Neuronal stem cell (in vitro differentiated cells): ENCODE measurements at regions not wholly inside any gene's neighbourhood (a gene's known extent, or its start where the extent isn't known, plus 50 kb on each side); places are given as distances from the start of the nearest gene placed in this dataset.

ENCODE experiments used
- DNase-seq: peaks from one replicate; pipeline ENCODE4 v3.0.0-alpha.2; 2013; ENCODE audit warnings: low spot score
- H2AFZ ChIP-seq: one replicate; pipeline ENCODE4 v1.6.1; 2013; ENCODE audit warnings: mild to moderate bottlenecking, low read length, inconsistent platforms
- H2AK5ac ChIP-seq: 2 replicates; pipeline ENCODE4 v1.6.1; 2013; ENCODE audit warnings: low read depth, mild to moderate bottlenecking, inconsistent platforms, low read length, moderate library complexity, mixed read lengths
- H2BK120ac ChIP-seq: 2 replicates; pipeline ENCODE4 v1.6.1; 2013; ENCODE audit warnings: low read depth, mild to moderate bottlenecking, inconsistent platforms, low read length, moderate library complexity, mixed read lengths
- H2BK12ac ChIP-seq: one replicate; pipeline ENCODE4 v1.6.1; 2013; ENCODE audit warnings: low read length, inconsistent platforms
- H2BK15ac ChIP-seq: 2 replicates; pipeline ENCODE4 v1.6.1; 2013; ENCODE audit warnings: mild to moderate bottlenecking, low read length, inconsistent platforms, mixed read lengths
- H2BK5ac ChIP-seq: one replicate; pipeline ENCODE4 v1.6.1; 2013; ENCODE audit warnings: inconsistent platforms, mild to moderate bottlenecking, low read length, moderate library complexity
- H3K14ac ChIP-seq: one replicate; pipeline ENCODE4 v1.6.1; 2013; ENCODE audit warnings: low read length, inconsistent platforms
- H3K18ac ChIP-seq: 2 replicates; pipeline ENCODE4 v1.6.1; 2013; ENCODE audit warnings: low read length, inconsistent platforms
- H3K23ac ChIP-seq: 2 replicates; pipeline ENCODE4 v1.6.1; 2013; ENCODE audit warnings: low read depth, mild to moderate bottlenecking, mixed read lengths, low read length, inconsistent platforms; ENCODE audit not compliant: poor library complexity
- H3K27ac ChIP-seq: replicated peaks from 3 replicates; pipeline ENCODE4 v1.5.1; 2013; ENCODE audit warnings: low read length, inconsistent platforms
- H3K27me3 ChIP-seq, 3 experiments: 2 replicates each; pipeline ENCODE4 v1.6.1; 2013; ENCODE audit warnings: low read length in 3 of 3, mild to moderate bottlenecking in 2 of 3, inconsistent platforms in 1 of 3, low read depth in 1 of 3, mixed read lengths in 1 of 3, moderate library complexity in 1 of 3; ENCODE audit not compliant: control insufficient read depth in 3 of 3, insufficient read depth in 3 of 3
- H3K36me3 ChIP-seq, 2 donors: replicated peaks in 1 of 2; 2 replicates each; pipeline ENCODE4 v1.6.1; 2013; ENCODE audit warnings: low read length in 2 of 2; ENCODE audit not compliant: control insufficient read depth in 2 of 2, insufficient read depth in 2 of 2
- H3K4ac ChIP-seq: 2 replicates; pipeline ENCODE4 v1.6.1; 2013; ENCODE audit warnings: inconsistent platforms, mild to moderate bottlenecking, low read length, moderate library complexity
- H3K4me1 ChIP-seq, 2 donors: 1 replicate in 1 of 2; 2 replicates in 1 of 2; pipeline ENCODE4 v1.6.1; 2013; ENCODE audit warnings: low read length in 2 of 2, low read depth in 1 of 2; ENCODE audit not compliant: control insufficient read depth in 2 of 2, insufficient read depth in 1 of 2
- H3K4me2 ChIP-seq: one replicate; pipeline ENCODE4 v1.6.1; 2013; ENCODE audit warnings: mild to moderate bottlenecking, low read length, inconsistent platforms; ENCODE audit not compliant: insufficient read depth, poor library complexity, severe bottlenecking
- H3K4me3 ChIP-seq, 2 donors: 2 replicates each; pipeline ENCODE4 v1.5.1; 2013; ENCODE audit warnings: low read length in 2 of 2, mild to moderate bottlenecking in 2 of 2, inconsistent platforms in 1 of 2, moderate library complexity in 1 of 2
- H3K79me1 ChIP-seq: one replicate; pipeline ENCODE4 v1.6.1; 2013; ENCODE audit warnings: low read depth, mild to moderate bottlenecking, inconsistent platforms, low read length, moderate library complexity
- H3K9ac ChIP-seq: one replicate; pipeline ENCODE4 v1.6.1; 2013; ENCODE audit warnings: mild to moderate bottlenecking, low read depth, low read length, inconsistent platforms; ENCODE audit not compliant: poor library complexity
- H3K9me3 ChIP-seq, 2 donors: replicated peaks in 1 of 2; 2 replicates each; pipeline versions ENCODE3 to v1.6.1; 2013; ENCODE audit warnings: low read length in 2 of 2, mild to moderate bottlenecking in 2 of 2, inconsistent platforms in 1 of 2, low read depth in 1 of 2, mixed read lengths in 1 of 2, moderate library complexity in 1 of 2; ENCODE audit not compliant: control insufficient read depth in 2 of 2, insufficient read depth in 1 of 2
- H4K8ac ChIP-seq: one replicate; pipeline ENCODE4 v1.6.1; 2013; ENCODE audit warnings: low read depth, mild to moderate bottlenecking, inconsistent platforms, low read length, moderate library complexity
- H4K91ac ChIP-seq: one replicate; pipeline ENCODE4 v1.6.1; 2013; ENCODE audit warnings: low read length, low read depth, mild to moderate bottlenecking, inconsistent platforms; ENCODE audit not compliant: poor library complexity
- WGBS, 2 donors: extraction: QIAGEN DNeasy Blood & Tissue Kit; methylation state at CpG; one replicate each; pipeline ENCODE4 v1.1.7; 2013; ENCODE audit warnings: missing lambda C conversion rate in 2 of 2, mixed read lengths in 1 of 2; ENCODE audit not compliant: insufficient read length in 2 of 2, insufficient replicate concordance in 1 of 2; ENCODE audit errors: extremely low coverage in 2 of 2; 5-methylcytosine and 5-hydroxymethylcytosine counted together

DNA sequence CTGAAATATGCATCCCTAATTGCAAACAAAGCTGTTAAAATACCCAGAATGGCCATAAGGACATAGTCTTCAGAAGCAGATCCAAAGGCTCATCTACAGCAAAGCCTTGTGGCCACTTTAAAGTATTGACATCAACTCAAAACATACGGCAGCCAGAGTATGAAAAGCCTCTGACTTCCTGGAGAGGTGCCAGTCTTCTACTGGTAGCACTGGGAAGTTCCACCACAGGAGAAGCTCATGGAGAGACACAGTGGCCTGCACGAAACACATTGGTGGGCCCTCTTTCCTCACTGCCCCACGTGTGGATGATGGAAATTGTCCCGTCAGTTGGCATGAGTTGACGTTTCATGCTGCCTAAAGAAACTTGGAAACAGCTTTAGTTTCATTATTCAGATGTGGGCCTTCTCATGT lies 202.6 kb upstream of the HEY2 start:
- no peak overlapping the region for H3K4me2 ChIP-seq
- no peak for DNase-seq
- H3K9me3 ChIP-seq = no peaks in the 10 kb centered on the region
- H3K23ac ChIP-seq = no peak overlapping the region
- no peak overlapping the region for H3K4ac ChIP-seq
- H3K14ac ChIP-seq = no peak overlapping the region
- H3K27me3 ChIP-seq = peaks cover 0 to 6% (median 0%) of the 10 kb centered on the region in 3 experiments
- H4K8ac ChIP-seq = no peak overlapping the region
- H2BK120ac ChIP-seq = no peak overlapping the region
- H3K27ac ChIP-seq = no peak overlapping the region
- no peak overlapping the region for H2BK15ac ChIP-seq
- H3K4me1 ChIP-seq = peaks cover 0 to 8% of the 10 kb centered on the region in 2 donors
- no peak overlapping the region for H2AFZ ChIP-seq
- no peak overlapping the region for H3K4me3 ChIP-seq
- H3K18ac ChIP-seq = no peak overlapping the region
- H2BK5ac ChIP-seq = no peak overlapping the region
- H3K79me1 ChIP-seq = no peaks in the 10 kb centered on the region
- H2AK5ac ChIP-seq = no peak overlapping the region
- WGBS, 2 donors = no CpG with 5 or more reads among the region's 5 CpGs
- H3K36me3 ChIP-seq = no peaks in the 10 kb centered on the region
- no peak overlapping the region for H2BK12ac ChIP-seq
- no peak overlapping the region for H4K91ac ChIP-seq
- H3K9ac ChIP-seq = no peak overlapping the region

GRCh38 chr6:125547381-125547780 lies 202.1 kb upstream of the HEY2 start:
- Histone ChIP-seq H4K91ac (no peak overlapping the region), H3K9ac (no peak overlapping the region), H3K36me3 (no peaks in the 10 kb centered on the region), H2BK5ac (no peak overlapping the region), H3K23ac (no peak overlapping the region), H3K27ac (no peak overlapping the region), H3K4me2 (no peak overlapping the region), H2AFZ (no peak overlapping the region), H2AK5ac (no peak overlapping the region), H3K4me3 (no peak overlapping the region), H2BK120ac (no peak overlapping the region), H3K79me1 (no peaks in the 10 kb centered on the region), H3K4ac (no peak overlapping the region), H3K9me3 (no peaks in the 10 kb centered on the region), H3K4me1 (peaks cover 0 to 8% of the 10 kb centered on the region in 2 donors), H3K27me3 (peaks cover 0 to 6% (median 0%) of the 10 kb centered on the region in 3 experiments), H2BK12ac (no peak overlapping the region), H4K8ac (no peak overlapping the region), H3K18ac (no peak overlapping the region), H2BK15ac (no peak overlapping the region), H3K14ac (no peak overlapping the region)
- no peak for DNase-seq
- WGBS, 2 donors = no CpG with 5 or more reads among the region's 1 CpG

GRCh38 chr6:125549202-125549884 lies 200.1 kb upstream of the HEY2 start:
- no peaks in the 10 kb centered on the region for H3K79me1 ChIP-seq
- no peak overlapping the region for H3K9ac ChIP-seq
- no peak overlapping the region for H4K91ac ChIP-seq
- H2AFZ ChIP-seq = no peak overlapping the region
- H2BK15ac ChIP-seq = no peak overlapping the region
- H3K18ac ChIP-seq = no peak overlapping the region
- no peak overlapping the region for H3K4me3 ChIP-seq
- H2BK5ac ChIP-seq = no peak overlapping the region
- peaks cover 0 to 6% (median 0%) of the 10 kb centered on the region in 3 experiments for H3K27me3 ChIP-seq
- DNase-seq = no peak
- peaks cover 0 to 8% of the 10 kb centered on the region in 2 donors for H3K4me1 ChIP-seq
- H3K27ac ChIP-seq = no peak overlapping the region
- no peak overlapping the region for H4K8ac ChIP-seq
- no peaks in the 10 kb centered on the region for H3K36me3 ChIP-seq
- no peaks in the 10 kb centered on the region for H3K9me3 ChIP-seq
- no peak overlapping the region for H3K4ac ChIP-seq
- H2BK120ac ChIP-seq = no peak overlapping the region
- H2BK12ac ChIP-seq = no peak overlapping the region
- H3K4me2 ChIP-seq = no peak overlapping the region
- no peak overlapping the region for H3K14ac ChIP-seq
- no peak overlapping the region for H3K23ac ChIP-seq
- no peak overlapping the region for H2AK5ac ChIP-seq
- WGBS, 2 donors = no CpG with 5 or more reads among the region's 4 CpGs

DNA sequence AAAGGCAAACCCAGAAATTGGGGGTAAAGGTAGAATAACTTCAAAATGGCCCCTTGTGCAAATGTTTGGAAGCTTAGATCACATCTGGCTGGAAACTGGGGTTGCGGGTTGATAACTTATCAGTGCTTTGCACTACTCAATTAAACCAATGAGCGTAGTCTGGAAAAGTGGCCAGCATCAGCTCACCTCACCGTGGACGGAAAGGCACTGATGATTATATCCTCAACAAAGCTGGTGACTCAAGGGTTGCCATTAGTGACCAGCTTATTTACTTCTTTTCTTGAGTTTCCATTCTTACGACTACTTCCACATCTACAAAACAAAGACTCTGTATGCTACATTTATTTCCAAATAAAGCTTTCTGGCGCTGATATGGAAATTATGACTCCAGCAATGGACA lies 198.5 kb upstream of the HEY2 start:
- H2AK5ac ChIP-seq = no peak overlapping the region
- H2BK15ac ChIP-seq = no peak overlapping the region
- H3K4ac ChIP-seq = no peak overlapping the region
- DNase-seq = no peak
- H2BK120ac ChIP-seq = no peak overlapping the region
- H3K27me3 ChIP-seq = peaks cover 0 to 10% (median 0%) of the 10 kb centered on the region in 3 experiments
- no peak overlapping the region for H3K4me3 ChIP-seq
- no peak overlapping the region for H3K27ac ChIP-seq
- no peak overlapping the region for H3K9ac ChIP-seq
- no peaks in the 10 kb centered on the region for H3K79me1 ChIP-seq
- no peaks in the 10 kb centered on the region for H3K36me3 ChIP-seq
- no peak overlapping the region for H4K91ac ChIP-seq
- H3K14ac ChIP-seq = no peak overlapping the region
- WGBS, 2 donors = 100% methylated on average over 1 of the region's 6 CpGs; no CpG with 5 or more reads in 1 of the 2 donors
- H3K4me2 ChIP-seq = no peak overlapping the region
- no peak overlapping the region for H3K18ac ChIP-seq
- peaks cover 0 to 5% of the 10 kb centered on the region in 2 donors for H3K4me1 ChIP-seq
- H2BK5ac ChIP-seq = no peak overlapping the region
- H2AFZ ChIP-seq = no peak overlapping the region
- no peaks in the 10 kb centered on the region for H3K9me3 ChIP-seq
- H2BK12ac ChIP-seq = no peak overlapping the region
- H3K23ac ChIP-seq = no peak overlapping the region
- H4K8ac ChIP-seq = no peak overlapping the region
